ENCODE measurements at regions not wholly inside any gene's neighbourhood (a gene's known extent, or its start where the extent isn't known, plus 50 kb on each side); places are given as distances from the start of the nearest gene placed in this dataset.

GRCh38 chr7:33757050-33757449 lies 148.3 kb upstream of the BMPER start:
- no peak for TF ChIP-seq CTCF (IDR thresholded peaks at IDR 0.05; ENCODE audit: insufficient read depth, low read length, missing control alignments)
- no peak overlapping the region for H3K4me3 ChIP-seq (ENCODE audit: low read depth, low read length)
- CTCF ChIA-PET, result interaction anchor here (0.6 to 7.6 kb wide), 8 partner anchors 10 to 514 kb away, joined by 3 to 126 read pairs (median 18); partner anchors contain the start of gene BMPER
- no peak for DNase-seq (ENCODE audit: low read depth, low spot score)
- POLR2A ChIA-PET, result no interaction called here

GRCh38 chr7:33757563-33758165 lies 147.7 kb upstream of the BMPER start:
- POLR2A ChIA-PET, result no interaction called here
- CTCF ChIA-PET, result interaction anchor here (0.6 to 7.6 kb wide), 26 partner anchors 9 to 514 kb away, joined by 3 to 126 read pairs (median 4); partner anchors contain the start of gene BMPER
- TF ChIP-seq CTCF (IDR thresholded peaks at IDR 0.05; ENCODE audit: insufficient read depth, low read length, missing control alignments), result peak; percentile 26
- H3K4me3 ChIP-seq (ENCODE audit: low read depth, low read length), result no peak overlapping the region
- DNase-seq (ENCODE audit: low read depth, low spot score), result no peak

GRCh38 chr7:33760146-33760545 lies 145.2 kb upstream of the BMPER start:
- H3K4me3 ChIP-seq (ENCODE audit: low read depth, low read length), result no peak overlapping the region
- POLR2A ChIA-PET, result no interaction called here
- TF ChIP-seq CTCF (IDR thresholded peaks at IDR 0.05; ENCODE audit: insufficient read depth, low read length, missing control alignments), result no peak
- CTCF ChIA-PET, result interaction anchor here (0.7 to 7.6 kb wide), 13 partner anchors 9 to 336 kb away, joined by 3 to 126 read pairs (median 5); no protein-coding TSS in a partner anchor
- no peak for DNase-seq (ENCODE audit: low read depth, low spot score)

- POLR2A ChIA-PET, result no interaction called here
- DNase-seq (ENCODE audit: low read depth, low spot score), result no peak
- CTCF ChIA-PET, result interaction anchor here (0.7 to 7.6 kb wide), 12 partner anchors 9 to 337 kb away, joined by 3 to 126 read pairs (median 5); no protein-coding TSS in a partner anchor
Measured at GRCh38 chr7:33760834-33761233, 144.5 kb upstream of the BMPER start.

GRCh38 chr7:33761449-33762080 lies 143.8 kb upstream of the BMPER start:
- no peak for TF ChIP-seq CTCF (IDR thresholded peaks at IDR 0.05; ENCODE audit: insufficient read depth, low read length, missing control alignments)
- CTCF ChIA-PET, result interaction anchor here (1.0 to 7.6 kb wide), 8 partner anchors 8 to 171 kb away, joined by 3 to 126 read pairs (median 6); no protein-coding TSS in a partner anchor
- no peak for DNase-seq (ENCODE audit: low read depth, low spot score)
- H3K4me3 ChIP-seq (ENCODE audit: low read depth, low read length), result no peak overlapping the region
- POLR2A ChIA-PET, result no interaction called here

More at GRCh38 chr7:33760834-33761233, 144.5 kb upstream of the BMPER start:
- no peak for TF ChIP-seq CTCF (IDR thresholded peaks at IDR 0.05; ENCODE audit: insufficient read depth, low read length, missing control alignments)
- no peak overlapping the region for H3K4me3 ChIP-seq (ENCODE audit: low read depth, low read length)

- ChIA-PET POLR2A (no interaction called here), CTCF (interaction anchor here (6.1 to 7.6 kb wide), 2 partner anchors 133 to 170 kb away, joined by 32 to 126 read pairs; no protein-coding TSS in a partner anchor)
- no peak for DNase-seq (ENCODE audit: low read depth, low spot score)
- no peak for TF ChIP-seq CTCF (IDR thresholded peaks at IDR 0.05; ENCODE audit: insufficient read depth, low read length, missing control alignments)
- no peak overlapping the region for H3K4me3 ChIP-seq (ENCODE audit: low read depth, low read length)
Measured at GRCh38 chr7:33762151-33762910, 143.0 kb upstream of the BMPER start.

Data from AG04449 (cell line).